OCI-LY7 (cell line): ENCODE measurements at regions not wholly inside any gene's neighbourhood (a gene's known extent, or its start where the extent isn't known, plus 50 kb on each side); places are given as distances from the start of the nearest gene placed in this dataset.

Source experiments
- EZH2phosphoT487 ChIP-seq: fragments of 200-600 bp; sonication (generic); IDR thresholded peaks from 2 replicates; pipeline ENCODE4 v1.6.1; 2018; ENCODE audit warnings: low read depth, borderline replicate concordance, mild to moderate bottlenecking, mixed run types, antibody characterized with exemption, low read length, moderate library complexity, mixed read lengths
- TF ChIP-seq, protein P1 (sequence below): fragments of 200-600 bp; sonication (generic); conservative IDR thresholded peaks from 2 replicates; pipeline ENCODE4 v1.5.1; 2014; ENCODE audit warnings: mild to moderate bottlenecking, antibody characterized with exemption, low read length, moderate library complexity, mixed read lengths

DNA sequence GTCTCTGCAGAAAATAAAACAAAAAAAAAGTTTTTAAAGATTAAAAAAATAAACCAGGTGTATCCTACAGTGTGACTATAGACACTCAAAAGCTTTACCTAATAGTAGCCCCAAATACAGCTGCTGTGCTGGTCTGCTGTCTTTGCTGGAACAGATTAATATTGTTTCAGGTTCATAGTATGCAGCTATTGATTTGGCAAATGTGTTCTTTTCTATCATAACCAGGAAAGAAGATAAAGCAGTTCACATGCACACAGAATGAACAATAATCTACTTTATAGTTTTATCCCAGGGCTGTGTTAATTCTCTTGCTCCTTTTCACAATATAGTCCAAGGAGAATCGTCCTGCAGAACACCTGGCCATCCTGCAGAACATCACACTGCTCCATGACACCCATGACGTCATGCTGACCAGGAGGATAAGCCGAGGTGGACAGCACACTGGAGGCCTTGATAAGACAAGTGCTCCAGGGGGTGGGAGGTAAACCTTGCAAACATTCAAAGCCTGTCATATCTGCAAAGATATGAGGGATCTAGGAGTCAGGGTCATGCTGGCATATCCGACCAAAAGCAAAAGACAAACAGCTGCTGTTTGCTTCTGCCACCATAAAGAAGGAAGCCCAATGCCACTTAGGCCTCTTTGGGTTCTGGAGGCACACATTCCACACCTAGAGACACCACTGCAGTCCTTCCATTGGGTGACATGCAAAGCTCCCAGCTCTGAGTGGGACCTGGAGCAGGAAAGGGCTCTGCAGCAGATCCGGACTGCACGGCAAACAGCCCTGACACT lies 86.1 kb upstream of the SLC2A1 start:
- TF ChIP-seq, protein P1, sequence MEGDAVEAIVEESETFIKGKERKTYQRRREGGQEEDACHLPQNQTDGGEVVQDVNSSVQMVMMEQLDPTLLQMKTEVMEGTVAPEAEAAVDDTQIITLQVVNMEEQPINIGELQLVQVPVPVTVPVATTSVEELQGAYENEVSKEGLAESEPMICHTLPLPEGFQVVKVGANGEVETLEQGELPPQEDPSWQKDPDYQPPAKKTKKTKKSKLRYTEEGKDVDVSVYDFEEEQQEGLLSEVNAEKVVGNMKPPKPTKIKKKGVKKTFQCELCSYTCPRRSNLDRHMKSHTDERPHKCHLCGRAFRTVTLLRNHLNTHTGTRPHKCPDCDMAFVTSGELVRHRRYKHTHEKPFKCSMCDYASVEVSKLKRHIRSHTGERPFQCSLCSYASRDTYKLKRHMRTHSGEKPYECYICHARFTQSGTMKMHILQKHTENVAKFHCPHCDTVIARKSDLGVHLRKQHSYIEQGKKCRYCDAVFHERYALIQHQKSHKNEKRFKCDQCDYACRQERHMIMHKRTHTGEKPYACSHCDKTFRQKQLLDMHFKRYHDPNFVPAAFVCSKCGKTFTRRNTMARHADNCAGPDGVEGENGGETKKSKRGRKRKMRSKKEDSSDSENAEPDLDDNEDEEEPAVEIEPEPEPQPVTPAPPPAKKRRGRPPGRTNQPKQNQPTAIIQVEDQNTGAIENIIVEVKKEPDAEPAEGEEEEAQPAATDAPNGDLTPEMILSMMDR = no peak
- TF ChIP-seq EZH2phosphoT487 = no peak
